ENCODE measurements at regions not wholly inside any gene's neighbourhood (a gene's known extent, or its start where the extent isn't known, plus 50 kb on each side); places are given as distances from the start of the nearest gene placed in this dataset.
"Not testable (repeated sequence)": the region's sequence is repeated elsewhere in the genome, so short reads cannot be mapped to it uniquely, and the experiment has no call there.

- DNase-seq (ENCODE audit: low spot score): no peak
Measured at GRCh38 chr21:27569831-27570230, 602.9 kb upstream of the ADAMTS5 start.

GRCh38 chr21:27569091-27569490 is 602.2 kb upstream of the ADAMTS5 start:
- DNase-seq (ENCODE audit: low spot score): no peak

GRCh38 chr21:27567381-27567780 is 600.5 kb upstream of the ADAMTS5 start:
- DNase-seq (ENCODE audit: low spot score): no peak

GRCh38 chr21:27566521-27566920 is 599.6 kb upstream of the ADAMTS5 start:
- DNase-seq (ENCODE audit: low spot score): no peak

GRCh38 chr21:27565364-27565763 is 598.5 kb upstream of the ADAMTS5 start:
- DNase-seq (ENCODE audit: low spot score): no peak

- DNase-seq (ENCODE audit: low spot score): peak; percentile 48
Measured at GRCh38 chr21:27564684-27565301, 597.9 kb upstream of the ADAMTS5 start.

GRCh38 chr21:27562303-27562702 is 595.4 kb upstream of the ADAMTS5 start:
- no peak for DNase-seq (ENCODE audit: low spot score)

- no peak for DNase-seq (ENCODE audit: low spot score)
Measured at GRCh38 chr21:27561116-27561515, 594.2 kb upstream of the ADAMTS5 start.

- DNase-seq (ENCODE audit: low spot score): no peak
Measured at GRCh38 chr21:27557356-27557755, 590.5 kb upstream of the ADAMTS5 start.

GRCh38 chr21:27555996-27556395 is 589.1 kb upstream of the ADAMTS5 start:
- no peak for DNase-seq (ENCODE audit: low spot score)

GRCh38 chr21:27550287-27550686 is 583.4 kb upstream of the ADAMTS5 start:
- no peak for DNase-seq (ENCODE audit: low spot score)

- DNase-seq (ENCODE audit: low spot score): no peak
Measured at GRCh38 chr21:27548486-27548885, 581.6 kb upstream of the ADAMTS5 start.

GRCh38 chr21:27545754-27546349 is 579.0 kb upstream of the ADAMTS5 start:
- DNase-seq (ENCODE audit: low spot score): no peak

GRCh38 chr21:27542126-27542525 is 575.2 kb upstream of the ADAMTS5 start:
- not testable (repeated sequence) for DNase-seq (ENCODE audit: low spot score)

GRCh38 chr21:27536319-27536718 is 569.4 kb upstream of the ADAMTS5 start:
- DNase-seq (ENCODE audit: low spot score): no peak

GRCh38 chr21:27535188-27535587 is 568.3 kb upstream of the ADAMTS5 start:
- no peak for DNase-seq (ENCODE audit: low spot score)

- peak; percentile 32 for DNase-seq (ENCODE audit: low spot score)
Measured at GRCh38 chr21:27534206-27534605, 567.3 kb upstream of the ADAMTS5 start.

GRCh38 chr21:27532076-27532475 is 565.2 kb upstream of the ADAMTS5 start:
- no peak for DNase-seq (ENCODE audit: low spot score)

GRCh38 chr21:27528697-27529096 is 561.8 kb upstream of the ADAMTS5 start:
- DNase-seq (ENCODE audit: low spot score): no peak

GRCh38 chr21:27526451-27526850 is 559.6 kb upstream of the ADAMTS5 start:
- DNase-seq (ENCODE audit: low spot score): no peak

GRCh38 chr21:27525780-27526179 is 558.9 kb upstream of the ADAMTS5 start:
- no peak for DNase-seq (ENCODE audit: low spot score)

GRCh38 chr21:27519361-27519760 is 552.5 kb upstream of the ADAMTS5 start:
- peak; percentile 47 for DNase-seq (ENCODE audit: low spot score)

GRCh38 chr21:27517177-27517576 is 550.3 kb upstream of the ADAMTS5 start:
- not testable (repeated sequence) for DNase-seq (ENCODE audit: low spot score)

GRCh38 chr21:27515676-27516075 is 548.8 kb upstream of the ADAMTS5 start:
- no peak for DNase-seq (ENCODE audit: low spot score)
